Inflammatory macrophage treated with lipopolysaccharide for 1 hour (primary cell): ENCODE measurements at regions not wholly inside any gene's neighbourhood (a gene's known extent, or its start where the extent isn't known, plus 50 kb on each side); places are given as distances from the start of the nearest gene placed in this dataset.

Experiments
- DNase-seq, 2 donors: peaks; one replicate each; pipeline ENCODE4 v3.0.0-alpha.2; 2020 to 2022

GRCh38 chr21:41689289-41689583 is 77.6 kb downstream of the RIPK4 start:
- no peak for DNase-seq

GRCh38 chr21:41687633-41688032 is 79.2 kb downstream of the RIPK4 start:
- DNase-seq = no peak

GRCh38 chr21:41686664-41687063 is 80.2 kb downstream of the RIPK4 start:
- DNase-seq = no peak

- no peak for DNase-seq
Measured at GRCh38 chr21:41685511-41686149, 81.2 kb downstream of the RIPK4 start.

GRCh38 chr21:41684381-41685245 is 82.2 kb downstream of the RIPK4 start:
- no peak for DNase-seq

- no peak for DNase-seq
Measured at GRCh38 chr21:41683815-41684214, 83.0 kb downstream of the RIPK4 start.

GRCh38 chr21:41682719-41683179 is 84.1 kb downstream of the RIPK4 start:
- no peak for DNase-seq

- DNase-seq = no peak
Measured at GRCh38 chr21:41681939-41682718, 84.7 kb downstream of the RIPK4 start.

GRCh38 chr21:41681348-41681801 is 85.5 kb downstream of the RIPK4 start:
- DNase-seq = no peak

- peak in 1 of 2 donors; percentile 26 for DNase-seq
Measured at GRCh38 chr21:41680444-41681347, 86.2 kb downstream of the RIPK4 start.

GRCh38 chr21:41678924-41679318 is 87.9 kb downstream of the RIPK4 start:
- peak; percentile 99 to 100 for DNase-seq

- DNase-seq = no peak
Measured at GRCh38 chr21:41678016-41678923, 88.6 kb downstream of the RIPK4 start.

- no peak for DNase-seq
Measured at GRCh38 chr21:41677671-41678015, 89.2 kb downstream of the RIPK4 start.

- DNase-seq = no peak
Measured at GRCh38 chr21:41676198-41676597, 90.7 kb downstream of the RIPK4 start.

GRCh38 chr21:41675574-41675973 is 91.3 kb downstream of the RIPK4 start:
- DNase-seq = no peak

- no peak for DNase-seq
Measured at GRCh38 chr21:41674402-41674801, 92.5 kb downstream of the RIPK4 start.

GRCh38 chr21:41673596-41674335 is 93.1 kb downstream of the RIPK4 start:
- no peak for DNase-seq

- DNase-seq = no peak
Measured at GRCh38 chr21:41673071-41673470, 93.8 kb downstream of the RIPK4 start.

- DNase-seq = no peak
Measured at GRCh38 chr21:41672543-41672915, 94.3 kb downstream of the RIPK4 start.

GRCh38 chr21:41671859-41672542 is 94.9 kb downstream of the RIPK4 start:
- peak in 1 of 2 donors; percentile 25 for DNase-seq
